H1 (cell line): ENCODE measurements at regions not wholly inside any gene's neighbourhood (a gene's known extent, or its start where the extent isn't known, plus 50 kb on each side); places are given as distances from the start of the nearest gene placed in this dataset.

Experiments used
- CTCF ChIA-PET: fragments of 300-600 bp; sonication (Branson Sonifier 250); formaldehyde crosslinking; loops from one replicate; lab custom pipeline; 2021; ENCODE audit not compliant: partially characterized antibody; lab: Charles Lee
- POLR2A ChIA-PET: fragments of 300-600 bp; sonication (Branson Sonifier 250); formaldehyde crosslinking; loops from one replicate; lab custom pipeline; 2021; ENCODE audit warnings: inconsistent platforms; ENCODE audit not compliant: partially characterized antibody; lab: Charles Lee
- DNase-seq, 2 experiments: peaks; one replicate each; pipeline versions ENCODE4 v3.0.0 to v3.0.0-alpha.2; 2010 to 2022; ENCODE audit warnings: low spot score in 2 of 2, low read depth in 1 of 2, mixed read lengths in 1 of 2
- FAIRE-seq: peaks from 2 replicates; lab custom pipeline; 2011; peaks lifted over from hg19 to GRCh38; lab: Jason Lieb, UNC
- H2AFZ ChIP-seq: 2 replicates; pipeline ENCODE4 v1.8.1; 2012; ENCODE audit warnings: low read length, inconsistent platforms
- H2AK5ac ChIP-seq: 2 replicates; pipeline ENCODE4 v1.6.1; 2013; ENCODE audit warnings: low read depth, low read length
- H2BK120ac ChIP-seq: replicated peaks from 2 replicates; pipeline ENCODE3; 2013; ENCODE audit warnings: low read depth, low read length, inconsistent platforms
- H2BK12ac ChIP-seq: 2 replicates; pipeline ENCODE4 v1.6.1; 2013; ENCODE audit warnings: low read depth, low read length
- H2BK15ac ChIP-seq: 2 replicates; pipeline ENCODE4 v1.6.1; 2013; ENCODE audit warnings: low read length
- H2BK20ac ChIP-seq: 2 replicates; pipeline ENCODE4 v1.6.1; 2013; ENCODE audit warnings: low read length
- H2BK5ac ChIP-seq: 2 replicates; pipeline ENCODE4 v1.6.1; 2013; ENCODE audit warnings: low read depth, low read length
- H3K14ac ChIP-seq: 2 replicates; pipeline ENCODE4 v1.6.1; 2013; ENCODE audit warnings: inconsistent platforms; ENCODE audit not compliant: insufficient read length
- H3K18ac ChIP-seq: 2 replicates; pipeline ENCODE4 v1.6.1; 2013; ENCODE audit warnings: low read length; ENCODE audit errors: extremely low read depth
- H3K23ac ChIP-seq: 2 replicates; pipeline ENCODE4 v1.6.1; 2013; ENCODE audit warnings: inconsistent platforms; ENCODE audit not compliant: insufficient read length
- H3K23me2 ChIP-seq: 2 replicates; pipeline ENCODE4 v1.6.1; 2013; ENCODE audit warnings: low read depth, low read length
- H3K27ac ChIP-seq: 2 replicates; pipeline ENCODE4 v1.6.1; 2011; ENCODE audit warnings: low read depth, low read length, inconsistent platforms
- H3K27me3 ChIP-seq, 4 experiments: replicated peaks in 1 of 4; 1 replicate in 1 of 4; 2 replicates in 3 of 4; pipeline versions ENCODE4 v1.6.1 to v1.8.1; 2011 to 2013; ENCODE audit warnings: low read length in 3 of 4, mild to moderate bottlenecking in 3 of 4, inconsistent platforms in 2 of 4, mixed read lengths in 2 of 4, moderate library complexity in 1 of 4; ENCODE audit not compliant: control insufficient read depth in 3 of 4, insufficient read depth in 3 of 4; ENCODE audit errors: extremely low read depth in 1 of 4
- H3K36me3 ChIP-seq, 4 experiments: 2 replicates each; pipeline versions ENCODE4 v1.6.1 to v1.8.1; 2011 to 2013; ENCODE audit warnings: mild to moderate bottlenecking in 4 of 4, low read length in 3 of 4, moderate library complexity in 2 of 4, control low read depth in 1 of 4, inconsistent platforms in 1 of 4; ENCODE audit not compliant: insufficient read depth in 4 of 4, control insufficient read depth in 2 of 4
- H3K4ac ChIP-seq: replicated peaks from 2 replicates; pipeline ENCODE3; 2013; ENCODE audit warnings: low read length, low read depth, mixed read lengths, inconsistent platforms; ENCODE audit not compliant: insufficient read length
- H3K4me1 ChIP-seq, 4 experiments: replicated peaks in 1 of 4; 1 replicate in 1 of 4; 2 replicates in 3 of 4; pipeline versions ENCODE4 v1.6.1 to v1.8.1; 2011 to 2013; ENCODE audit warnings: low read length in 3 of 4, inconsistent platforms in 2 of 4, mixed read lengths in 1 of 4; ENCODE audit not compliant: insufficient read depth in 4 of 4, control insufficient read depth in 3 of 4
- H3K4me2 ChIP-seq, 2 experiments: 2 replicates each; pipeline versions ENCODE4 v1.6.1 to v1.8.1; 2011 to 2013; ENCODE audit warnings: low read depth in 2 of 2, low read length in 2 of 2, control low read depth in 1 of 2, inconsistent platforms in 1 of 2, mild to moderate bottlenecking in 1 of 2; ENCODE audit not compliant: insufficient read depth in 1 of 2
- H3K4me3 ChIP-seq, 4 experiments: fragments of 200-600, 300-600 bp in 1 of 4; sonication (generic), shearing (Covaris generic), sonication (Bioruptor Twin) in 1 of 4; 2 replicates each; pipeline versions ENCODE4 v1.5.1 to v1.8.1; 2011 to 2016; ENCODE audit warnings: low read length in 4 of 4, low read depth in 3 of 4, control low read depth in 2 of 4, inconsistent platforms in 2 of 4, mild to moderate bottlenecking in 2 of 4, mixed read lengths in 1 of 4, moderate library complexity in 1 of 4; ENCODE audit not compliant: insufficient read depth in 2 of 4; ENCODE audit errors: extremely low read depth in 1 of 4
- H3K56ac ChIP-seq: replicated peaks from 2 replicates; pipeline ENCODE3; 2013; ENCODE audit warnings: low read depth, mild to moderate bottlenecking, mixed read lengths, low read length, inconsistent platforms; ENCODE audit not compliant: insufficient read length
- H3K79me1 ChIP-seq: 2 replicates; pipeline ENCODE4 v1.6.1; 2013; ENCODE audit warnings: low read depth, low read length, control low read depth
- H3K79me2 ChIP-seq, 2 experiments: 2 replicates each; pipeline versions ENCODE4 v1.6.1 to v1.8.1; 2012 to 2013; ENCODE audit warnings: low read length in 2 of 2, mild to moderate bottlenecking in 2 of 2, inconsistent platforms in 1 of 2; ENCODE audit not compliant: insufficient read depth in 2 of 2, control insufficient read depth in 1 of 2
- H3K9ac ChIP-seq, 4 experiments: replicated peaks in 1 of 4; 1 replicate in 1 of 4; 2 replicates in 3 of 4; pipeline versions ENCODE4 v1.6.1 to v1.8.1; 2011 to 2013; ENCODE audit warnings: low read depth in 3 of 4, low read length in 3 of 4, control low read depth in 2 of 4, mild to moderate bottlenecking in 2 of 4, moderate library complexity in 2 of 4, inconsistent platforms in 1 of 4; ENCODE audit errors: extremely low read depth in 1 of 4
- H3K9me3 ChIP-seq, 2 experiments: 2 replicates each; pipeline versions ENCODE4 v1.6.1 to v1.8.1; 2012 to 2013; ENCODE audit warnings: mild to moderate bottlenecking in 2 of 2, moderate library complexity in 2 of 2, control low read depth in 1 of 2, inconsistent platforms in 1 of 2, low read depth in 1 of 2, low read length in 1 of 2, mixed read lengths in 1 of 2; ENCODE audit not compliant: insufficient read depth in 2 of 2
- H4K20me1 ChIP-seq, 2 experiments: replicated peaks in 1 of 2; 2 replicates each; pipeline versions ENCODE3 to v1.8.1; 2011 to 2013; ENCODE audit warnings: inconsistent platforms in 2 of 2, low read length in 2 of 2, mild to moderate bottlenecking in 1 of 2; ENCODE audit not compliant: insufficient read depth in 2 of 2, control insufficient read depth in 1 of 2
- H4K5ac ChIP-seq: 2 replicates; pipeline ENCODE4 v1.6.1; 2013; ENCODE audit warnings: low read length, low read depth, mixed read lengths, inconsistent platforms; ENCODE audit not compliant: insufficient read length
- H4K8ac ChIP-seq: 2 replicates; pipeline ENCODE4 v1.8.0; 2013; ENCODE audit warnings: mild to moderate bottlenecking, moderate library complexity, low read length, inconsistent platforms; ENCODE audit not compliant: insufficient read depth; ENCODE audit errors: extremely low read depth
- H4K91ac ChIP-seq: replicated peaks from 2 replicates; pipeline ENCODE3; 2013; ENCODE audit warnings: low read length, mixed read lengths, inconsistent platforms; ENCODE audit not compliant: insufficient read length
- CREB1 ChIP-seq: IDR thresholded peaks from 2 replicates; pipeline ENCODE4 v1.6.1; 2012; ENCODE audit warnings: inconsistent platforms
- CTCF ChIP-seq, 3 experiments: IDR thresholded peaks; 1 replicate in 2 of 3; 2 replicates in 1 of 3; pipeline versions ENCODE4 v1.5.1 to v1.6.1; 2011; ENCODE audit warnings: low read length in 3 of 3, mild to moderate bottlenecking in 3 of 3, inconsistent platforms in 2 of 3, low read depth in 1 of 3, moderate library complexity in 1 of 3; ENCODE audit not compliant: insufficient read depth in 1 of 3; ENCODE audit errors: control extremely low read depth in 1 of 3
- PHF8 ChIP-seq: fragments of 200-600 bp; sonication (generic); conservative IDR thresholded peaks from 2 replicates; pipeline ENCODE4 v1.7.1; 2012; ENCODE audit warnings: low read depth, mild to moderate bottlenecking, inconsistent platforms, low read length, moderate library complexity
- POU5F1 ChIP-seq: IDR thresholded peaks from 2 replicates; pipeline ENCODE4 v1.6.1; 2011; ENCODE audit warnings: low read depth, mild to moderate bottlenecking, low read length, moderate library complexity
- RAD21 ChIP-seq, 2 experiments: IDR thresholded peaks in 1 of 2; conservative IDR thresholded peaks in 1 of 2; 2 replicates each; pipeline ENCODE4 v1.6.1; 2011; ENCODE audit warnings: low read depth in 2 of 2, low read length in 2 of 2, improper control_type of control experiment in 1 of 2, inconsistent platforms in 1 of 2, mild to moderate bottlenecking in 1 of 2, moderate library complexity in 1 of 2
- SAP30 ChIP-seq: fragments of 300-600 bp; sonication (generic); IDR thresholded peaks from 2 replicates; pipeline ENCODE4 v1.7.1; 2012; ENCODE audit warnings: low read length, moderate library complexity, mild to moderate bottlenecking, inconsistent platforms; ENCODE audit not compliant: insufficient read depth, insufficient replicate concordance
- SP1 ChIP-seq: IDR thresholded peaks from 2 replicates; pipeline ENCODE4 v1.6.1; 2011; ENCODE audit warnings: low read depth, low read length
- TAF1 ChIP-seq: IDR thresholded peaks from 2 replicates; pipeline ENCODE4 v1.6.1; 2011; ENCODE audit warnings: mild to moderate bottlenecking, low read depth, low read length
- WGBS, 2 experiments: shearing (Covaris generic) in 1 of 2; methylation state at CpG; one replicate each; pipeline versions ENCODE4 v1.1.6 to v1.1.7; 2013 to 2015; ENCODE audit warnings: low lambda C conversion rate in 2 of 2, mixed read lengths in 2 of 2, inconsistent platforms in 1 of 2, low coverage in 1 of 2, missing lambda C conversion rate in 1 of 2; ENCODE audit not compliant: insufficient replicate concordance in 2 of 2, insufficient coverage in 1 of 2, insufficient read length in 1 of 2; ENCODE audit errors: extremely low coverage in 1 of 2, missing lambda C conversion rate in 1 of 2; 5-methylcytosine and 5-hydroxymethylcytosine counted together

- H3K4ac ChIP-seq = no peak overlapping the region
- H2BK120ac ChIP-seq = no peak overlapping the region
- no peak overlapping the region for H4K5ac ChIP-seq
- H3K23ac ChIP-seq = no peak overlapping the region
- no peaks in the 10 kb centered on the region for H3K9me3 ChIP-seq
- H3K56ac ChIP-seq = no peak overlapping the region
- no peak overlapping the region for H4K8ac ChIP-seq
- 58% methylated on average over 10 of the region's 10 CpGs; no CpG with 5 or more reads in 1 of the 2 experiments for WGBS, 2 experiments
- no peaks in the 10 kb centered on the region for H3K36me3 ChIP-seq
- ChIA-PET CTCF (interaction anchor here (0.6 to 2.2 kb wide), 28 partner anchors 8 to 664 kb away, joined by 3 to 12 read pairs (median 4); no protein-coding TSS in a partner anchor), POLR2A (no interaction called here)
- H3K23me2 ChIP-seq = no peaks in the 10 kb centered on the region
- H3K9ac ChIP-seq = no peak overlapping the region
- H3K79me1 ChIP-seq = no peaks in the 10 kb centered on the region
- H3K27me3 ChIP-seq = no peaks in the 10 kb centered on the region
- H3K4me3 ChIP-seq = no peak overlapping the region
- peaks cover 0 to 4% (median 0%) of the 10 kb centered on the region in 4 experiments; a peak in 2 of 7 replicates for H3K4me1 ChIP-seq
- no peak for TF ChIP-seq POU5F1
- peak; percentile 48 to 62 for TF ChIP-seq RAD21 (IDR thresholded peaks at IDR 0.05 in 1 of 2, conservative IDR thresholded peaks at IDR 0.05 in 1 of 2; ENCODE audit: low read depth in 2 of 2, low read length in 2 of 2)
- peak in 2 of 3 experiments; percentile 50 to 52; a peak in 3 of 4 replicates for TF ChIP-seq CTCF (IDR thresholded peaks at IDR 0.05; ENCODE audit: control extremely low read depth in 1 of 3, insufficient read depth in 1 of 3, low read depth in 1 of 3, low read length in 3 of 3)
- no peak for TF ChIP-seq SAP30
- no peak for TF ChIP-seq CREB1
- TF ChIP-seq PHF8 = no peak
- TF ChIP-seq SP1 = no peak
- TF ChIP-seq TAF1 = no peak
- H2BK20ac ChIP-seq = no peak overlapping the region
- H2BK15ac ChIP-seq = no peak overlapping the region
- no peak overlapping the region for H3K14ac ChIP-seq
- no peak overlapping the region for H4K91ac ChIP-seq
- H4K20me1 ChIP-seq = no peaks in the 10 kb centered on the region
- no peak overlapping the region for H3K4me2 ChIP-seq
- H2BK5ac ChIP-seq = no peak overlapping the region
- H2AK5ac ChIP-seq = no peak overlapping the region
- no peak overlapping the region for H2BK12ac ChIP-seq
- no peak overlapping the region for H2AFZ ChIP-seq
- H3K79me2 ChIP-seq = no peaks in the 10 kb centered on the region
- H3K18ac ChIP-seq = peak overlapping the region; percentile 43; the same call in 1 of the 2 replicates
- FAIRE-seq = peak; percentile 68
- no peak for DNase-seq
- no peak overlapping the region for H3K27ac ChIP-seq
These were observed 302.5 kb upstream of the ATP11B start for GRCh38 chr3:182490596-182491491.
